H1 (cell line): ENCODE measurements at regions not wholly inside any gene's neighbourhood (a gene's known extent, or its start where the extent isn't known, plus 50 kb on each side); places are given as distances from the start of the nearest gene placed in this dataset.

Experiments
- CTCF ChIA-PET: fragments of 300-600 bp; sonication (Branson Sonifier 250); formaldehyde crosslinking; loops from one replicate; lab custom pipeline; 2021; ENCODE audit not compliant: partially characterized antibody; lab: Charles Lee
- POLR2A ChIA-PET: fragments of 300-600 bp; sonication (Branson Sonifier 250); formaldehyde crosslinking; loops from one replicate; lab custom pipeline; 2021; ENCODE audit warnings: inconsistent platforms; ENCODE audit not compliant: partially characterized antibody; lab: Charles Lee
- DNase-seq, 2 experiments: peaks; one replicate each; pipeline versions ENCODE4 v3.0.0 to v3.0.0-alpha.2; 2010 to 2022; ENCODE audit warnings: low spot score in 2 of 2, low read depth in 1 of 2, mixed read lengths in 1 of 2
- FAIRE-seq: peaks from 2 replicates; lab custom pipeline; 2011; peaks lifted over from hg19 to GRCh38; lab: Jason Lieb, UNC
- H2AFZ ChIP-seq: 2 replicates; pipeline ENCODE4 v1.8.1; 2012; ENCODE audit warnings: low read length, inconsistent platforms
- H2AK5ac ChIP-seq: 2 replicates; pipeline ENCODE4 v1.6.1; 2013; ENCODE audit warnings: low read depth, low read length
- H2BK120ac ChIP-seq: replicated peaks from 2 replicates; pipeline ENCODE3; 2013; ENCODE audit warnings: low read depth, low read length, inconsistent platforms
- H2BK12ac ChIP-seq: 2 replicates; pipeline ENCODE4 v1.6.1; 2013; ENCODE audit warnings: low read depth, low read length
- H2BK15ac ChIP-seq: 2 replicates; pipeline ENCODE4 v1.6.1; 2013; ENCODE audit warnings: low read length
- H2BK20ac ChIP-seq: 2 replicates; pipeline ENCODE4 v1.6.1; 2013; ENCODE audit warnings: low read length
- H2BK5ac ChIP-seq: 2 replicates; pipeline ENCODE4 v1.6.1; 2013; ENCODE audit warnings: low read depth, low read length
- H3K14ac ChIP-seq: 2 replicates; pipeline ENCODE4 v1.6.1; 2013; ENCODE audit warnings: inconsistent platforms; ENCODE audit not compliant: insufficient read length
- H3K18ac ChIP-seq: 2 replicates; pipeline ENCODE4 v1.6.1; 2013; ENCODE audit warnings: low read length; ENCODE audit errors: extremely low read depth
- H3K23ac ChIP-seq: 2 replicates; pipeline ENCODE4 v1.6.1; 2013; ENCODE audit warnings: inconsistent platforms; ENCODE audit not compliant: insufficient read length
- H3K23me2 ChIP-seq: 2 replicates; pipeline ENCODE4 v1.6.1; 2013; ENCODE audit warnings: low read depth, low read length
- H3K27ac ChIP-seq: 2 replicates; pipeline ENCODE4 v1.6.1; 2011; ENCODE audit warnings: low read depth, low read length, inconsistent platforms
- H3K27me3 ChIP-seq, 4 experiments: replicated peaks in 1 of 4; 1 replicate in 1 of 4; 2 replicates in 3 of 4; pipeline versions ENCODE4 v1.6.1 to v1.8.1; 2011 to 2013; ENCODE audit warnings: low read length in 3 of 4, mild to moderate bottlenecking in 3 of 4, inconsistent platforms in 2 of 4, mixed read lengths in 2 of 4, moderate library complexity in 1 of 4; ENCODE audit not compliant: control insufficient read depth in 3 of 4, insufficient read depth in 3 of 4; ENCODE audit errors: extremely low read depth in 1 of 4
- H3K36me3 ChIP-seq, 4 experiments: 2 replicates each; pipeline versions ENCODE4 v1.6.1 to v1.8.1; 2011 to 2013; ENCODE audit warnings: mild to moderate bottlenecking in 4 of 4, low read length in 3 of 4, moderate library complexity in 2 of 4, control low read depth in 1 of 4, inconsistent platforms in 1 of 4; ENCODE audit not compliant: insufficient read depth in 4 of 4, control insufficient read depth in 2 of 4
- H3K4ac ChIP-seq: replicated peaks from 2 replicates; pipeline ENCODE3; 2013; ENCODE audit warnings: low read length, low read depth, mixed read lengths, inconsistent platforms; ENCODE audit not compliant: insufficient read length
- H3K4me1 ChIP-seq, 4 experiments: replicated peaks in 1 of 4; 1 replicate in 1 of 4; 2 replicates in 3 of 4; pipeline versions ENCODE4 v1.6.1 to v1.8.1; 2011 to 2013; ENCODE audit warnings: low read length in 3 of 4, inconsistent platforms in 2 of 4, mixed read lengths in 1 of 4; ENCODE audit not compliant: insufficient read depth in 4 of 4, control insufficient read depth in 3 of 4
- H3K4me2 ChIP-seq, 2 experiments: 2 replicates each; pipeline versions ENCODE4 v1.6.1 to v1.8.1; 2011 to 2013; ENCODE audit warnings: low read depth in 2 of 2, low read length in 2 of 2, control low read depth in 1 of 2, inconsistent platforms in 1 of 2, mild to moderate bottlenecking in 1 of 2; ENCODE audit not compliant: insufficient read depth in 1 of 2
- H3K4me3 ChIP-seq, 4 experiments: fragments of 200-600, 300-600 bp in 1 of 4; sonication (generic), shearing (Covaris generic), sonication (Bioruptor Twin) in 1 of 4; 2 replicates each; pipeline versions ENCODE4 v1.5.1 to v1.8.1; 2011 to 2016; ENCODE audit warnings: low read length in 4 of 4, low read depth in 3 of 4, control low read depth in 2 of 4, inconsistent platforms in 2 of 4, mild to moderate bottlenecking in 2 of 4, mixed read lengths in 1 of 4, moderate library complexity in 1 of 4; ENCODE audit not compliant: insufficient read depth in 2 of 4; ENCODE audit errors: extremely low read depth in 1 of 4
- H3K56ac ChIP-seq: replicated peaks from 2 replicates; pipeline ENCODE3; 2013; ENCODE audit warnings: low read depth, mild to moderate bottlenecking, mixed read lengths, low read length, inconsistent platforms; ENCODE audit not compliant: insufficient read length
- H3K79me1 ChIP-seq: 2 replicates; pipeline ENCODE4 v1.6.1; 2013; ENCODE audit warnings: low read depth, low read length, control low read depth
- H3K79me2 ChIP-seq, 2 experiments: 2 replicates each; pipeline versions ENCODE4 v1.6.1 to v1.8.1; 2012 to 2013; ENCODE audit warnings: low read length in 2 of 2, mild to moderate bottlenecking in 2 of 2, inconsistent platforms in 1 of 2; ENCODE audit not compliant: insufficient read depth in 2 of 2, control insufficient read depth in 1 of 2
- H3K9ac ChIP-seq, 4 experiments: replicated peaks in 1 of 4; 1 replicate in 1 of 4; 2 replicates in 3 of 4; pipeline versions ENCODE4 v1.6.1 to v1.8.1; 2011 to 2013; ENCODE audit warnings: low read depth in 3 of 4, low read length in 3 of 4, control low read depth in 2 of 4, mild to moderate bottlenecking in 2 of 4, moderate library complexity in 2 of 4, inconsistent platforms in 1 of 4; ENCODE audit errors: extremely low read depth in 1 of 4
- H3K9me3 ChIP-seq, 2 experiments: 2 replicates each; pipeline versions ENCODE4 v1.6.1 to v1.8.1; 2012 to 2013; ENCODE audit warnings: mild to moderate bottlenecking in 2 of 2, moderate library complexity in 2 of 2, control low read depth in 1 of 2, inconsistent platforms in 1 of 2, low read depth in 1 of 2, low read length in 1 of 2, mixed read lengths in 1 of 2; ENCODE audit not compliant: insufficient read depth in 2 of 2
- H4K20me1 ChIP-seq, 2 experiments: replicated peaks in 1 of 2; 2 replicates each; pipeline versions ENCODE3 to v1.8.1; 2011 to 2013; ENCODE audit warnings: inconsistent platforms in 2 of 2, low read length in 2 of 2, mild to moderate bottlenecking in 1 of 2; ENCODE audit not compliant: insufficient read depth in 2 of 2, control insufficient read depth in 1 of 2
- H4K5ac ChIP-seq: 2 replicates; pipeline ENCODE4 v1.6.1; 2013; ENCODE audit warnings: low read length, low read depth, mixed read lengths, inconsistent platforms; ENCODE audit not compliant: insufficient read length
- H4K8ac ChIP-seq: 2 replicates; pipeline ENCODE4 v1.8.0; 2013; ENCODE audit warnings: mild to moderate bottlenecking, moderate library complexity, low read length, inconsistent platforms; ENCODE audit not compliant: insufficient read depth; ENCODE audit errors: extremely low read depth
- H4K91ac ChIP-seq: replicated peaks from 2 replicates; pipeline ENCODE3; 2013; ENCODE audit warnings: low read length, mixed read lengths, inconsistent platforms; ENCODE audit not compliant: insufficient read length
- CBX5 ChIP-seq: fragments of 300-800, 300-1000 bp; sonication (generic); IDR thresholded peaks from 2 replicates; pipeline ENCODE4 v1.7.1; 2016; ENCODE audit warnings: antibody characterized with exemption, low read length, low read depth
- CBX8 ChIP-seq: fragments of 300-800, 300-1000 bp; sonication (generic); IDR thresholded peaks from 2 replicates; pipeline ENCODE4 v1.7.1; 2016; ENCODE audit warnings: low read depth, low read length, borderline replicate concordance
- CEBPB ChIP-seq: IDR thresholded peaks from 2 replicates; pipeline ENCODE4 v1.6.1; 2012; ENCODE audit warnings: low read depth, low read length
- CREB1 ChIP-seq: IDR thresholded peaks from 2 replicates; pipeline ENCODE4 v1.6.1; 2012; ENCODE audit warnings: inconsistent platforms
- JUN ChIP-seq: IDR thresholded peaks from 2 replicates; pipeline ENCODE4 v1.6.1; 2011; ENCODE audit warnings: low read depth, mild to moderate bottlenecking, improper control_type of control experiment, low read length
- SIRT6 ChIP-seq: IDR thresholded peaks from one replicate; pipeline ENCODE4 v1.7.1; 2012; ENCODE audit warnings: low read length, inconsistent platforms
- TCF12 ChIP-seq: IDR thresholded peaks from 2 replicates; pipeline ENCODE4 v1.6.1; 2011; ENCODE audit warnings: low read depth, mild to moderate bottlenecking, low read length

DNA sequence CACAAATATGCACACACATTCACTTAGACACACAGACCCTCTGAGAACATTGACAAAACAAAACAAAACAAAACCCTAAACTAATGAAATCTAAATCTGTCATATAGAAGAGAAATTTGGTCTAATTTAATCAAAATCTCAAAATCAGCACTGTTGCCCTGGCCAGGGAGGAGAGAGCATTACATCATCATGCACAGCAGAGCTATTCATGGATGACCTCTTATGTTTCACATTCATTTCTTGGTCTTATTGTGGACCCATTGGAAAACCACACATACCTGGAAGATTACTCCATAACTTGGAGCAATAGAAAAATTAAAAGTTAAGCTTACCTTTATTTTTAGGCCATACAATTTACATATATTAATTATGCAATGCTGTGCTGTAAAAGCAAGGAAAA, 1223.6 kb upstream of the GJE1 start:
- ChIA-PET CTCF (no interaction called here), POLR2A (no interaction called here)
- Histone ChIP-seq H3K14ac (no peak overlapping the region), H3K4me3 (no peak overlapping the region), H3K79me1 (no peaks in the 10 kb centered on the region), H3K56ac (no peak overlapping the region), H3K23me2 (no peaks in the 10 kb centered on the region), H3K4ac (no peak overlapping the region), H4K5ac (no peak overlapping the region), H3K9me3 (peaks cover 0 to 4% of the 10 kb centered on the region in 2 experiments; a peak in 1 of 4 replicates), H3K79me2 (no peaks in the 10 kb centered on the region), H3K18ac (no peak overlapping the region), H3K27ac (no peak overlapping the region), H2BK5ac (no peak overlapping the region), H2AFZ (no peak overlapping the region), H2BK15ac (no peak overlapping the region), H2BK20ac (no peak overlapping the region), H3K4me1 (peaks cover 0 to 3% (median 0%) of the 10 kb centered on the region in 4 experiments; a peak in 1 of 7 replicates), H3K36me3 (no peaks in the 10 kb centered on the region), H2AK5ac (no peak overlapping the region), H4K20me1 (no peaks in the 10 kb centered on the region), H4K8ac (no peak overlapping the region), H3K4me2 (no peak overlapping the region), H4K91ac (no peak overlapping the region), H2BK120ac (no peak overlapping the region), H2BK12ac (no peak overlapping the region), H3K27me3 (no peaks in the 10 kb centered on the region)
- no peak for DNase-seq
- FAIRE-seq, result no peak
- TF ChIP-seq CEBPB (no peak), SIRT6 (no peak), CBX8 (no peak), CREB1 (no peak), CBX5 (no peak), TCF12 (no peak), JUN (no peak)
- TF ChIP-seq, all 59 proteins: peak for 0
- no peak overlapping the region for H3K9ac ChIP-seq
- no peak overlapping the region for H3K23ac ChIP-seq
